ENCODE measurements at regions not wholly inside any gene's neighbourhood (a gene's known extent, or its start where the extent isn't known, plus 50 kb on each side); places are given as distances from the start of the nearest gene placed in this dataset.

GRCh38 chr2:71901466-71901865 lies 246.2 kb downstream of the CYP26B1 start:
- TF ChIP-seq EZH2 (IDR thresholded peaks at IDR 0.05; ENCODE audit: low read depth, unreplicated experiment) (no peak), CTCF (conservative IDR thresholded peaks at IDR 0.05; ENCODE audit: low read depth in 2 of 2) (no peak), STAT1 (IDR thresholded peaks at IDR 0.05; ENCODE audit: unreplicated experiment) (no peak)
